Mucosa of rectum (tissue), 2 donors: ENCODE measurements at regions not wholly inside any gene's neighbourhood (a gene's known extent, or its start where the extent isn't known, plus 50 kb on each side); places are given as distances from the start of the nearest gene placed in this dataset.

ENCODE experiments used
- H3K27ac ChIP-seq, 2 donors: one replicate each; pipeline ENCODE4 v1.7.0; 2013; ENCODE audit warnings: inconsistent platforms in 2 of 2, low read depth in 2 of 2, low read length in 2 of 2
- H3K27me3 ChIP-seq, 2 donors: one replicate each; pipeline ENCODE4 v1.7.0; 2013; ENCODE audit warnings: low read length in 2 of 2; ENCODE audit not compliant: control insufficient read depth in 2 of 2, insufficient read depth in 2 of 2
- H3K36me3 ChIP-seq, 2 donors: one replicate each; pipeline ENCODE4 v1.7.0; 2013; ENCODE audit warnings: low read length in 2 of 2; ENCODE audit not compliant: control insufficient read depth in 2 of 2, insufficient read depth in 2 of 2
- H3K4me1 ChIP-seq, 2 donors: one replicate each; pipeline ENCODE4 v1.7.0; 2013; ENCODE audit warnings: low read length in 2 of 2, mild to moderate bottlenecking in 1 of 2; ENCODE audit not compliant: control insufficient read depth in 2 of 2, insufficient read depth in 2 of 2
- H3K4me3 ChIP-seq, 2 donors: one replicate each; pipeline ENCODE4 v1.7.0; 2013; ENCODE audit warnings: low read length in 2 of 2
- H3K9ac ChIP-seq, 2 donors: one replicate each; pipeline ENCODE4 v1.7.0; 2013; ENCODE audit warnings: low read length in 2 of 2, low read depth in 1 of 2, mild to moderate bottlenecking in 1 of 2
- H3K9me3 ChIP-seq, 2 donors: one replicate each; pipeline ENCODE4 v1.7.0; 2013; ENCODE audit warnings: low read length in 2 of 2; ENCODE audit not compliant: control insufficient read depth in 2 of 2
- donor health status: healthy.
- donor health status: Normal muscosa, but diverticular disease.

- no peak overlapping the region for H3K9ac ChIP-seq
- H3K4me1 ChIP-seq, result no peaks in the 10 kb centered on the region
- no peak overlapping the region for H3K27ac ChIP-seq
- no peaks in the 10 kb centered on the region for H3K36me3 ChIP-seq
- no peaks in the 10 kb centered on the region for H3K9me3 ChIP-seq
- H3K4me3 ChIP-seq, result no peak overlapping the region
- H3K27me3 ChIP-seq, result no peaks in the 10 kb centered on the region
Measured at GRCh38 chr7:41045556-41046123, 657.2 kb downstream of the INHBA start.

GRCh38 chr7:41039981-41040380 is 662.9 kb downstream of the INHBA start:
- no peaks in the 10 kb centered on the region for H3K27me3 ChIP-seq
- H3K27ac ChIP-seq, result no peak overlapping the region
- no peaks in the 10 kb centered on the region for H3K9me3 ChIP-seq
- no peaks in the 10 kb centered on the region for H3K4me1 ChIP-seq
- no peaks in the 10 kb centered on the region for H3K36me3 ChIP-seq
- H3K4me3 ChIP-seq, result no peak overlapping the region
- no peak overlapping the region for H3K9ac ChIP-seq

- H3K36me3 ChIP-seq, result no peaks in the 10 kb centered on the region
- no peak overlapping the region for H3K27ac ChIP-seq
- no peak overlapping the region for H3K9ac ChIP-seq
- no peak overlapping the region for H3K4me3 ChIP-seq
- no peaks in the 10 kb centered on the region for H3K4me1 ChIP-seq
- H3K27me3 ChIP-seq, result no peaks in the 10 kb centered on the region
- no peaks in the 10 kb centered on the region for H3K9me3 ChIP-seq
Measured at GRCh38 chr7:41039386-41039953, 663.4 kb downstream of the INHBA start.

GRCh38 chr7:41038211-41038610 is 664.7 kb downstream of the INHBA start:
- no peak overlapping the region for H3K4me3 ChIP-seq
- H3K36me3 ChIP-seq, result no peaks in the 10 kb centered on the region
- no peaks in the 10 kb centered on the region for H3K4me1 ChIP-seq
- H3K9me3 ChIP-seq, result no peaks in the 10 kb centered on the region
- H3K27me3 ChIP-seq, result no peaks in the 10 kb centered on the region
- no peak overlapping the region for H3K27ac ChIP-seq
- no peak overlapping the region for H3K9ac ChIP-seq

- H3K9me3 ChIP-seq, result no peaks in the 10 kb centered on the region
- no peak overlapping the region for H3K4me3 ChIP-seq
- no peaks in the 10 kb centered on the region for H3K36me3 ChIP-seq
- H3K4me1 ChIP-seq, result no peaks in the 10 kb centered on the region
- no peaks in the 10 kb centered on the region for H3K27me3 ChIP-seq
- no peak overlapping the region for H3K27ac ChIP-seq
- H3K9ac ChIP-seq, result no peak overlapping the region
Measured at GRCh38 chr7:41037691-41038090, 665.2 kb downstream of the INHBA start.

GRCh38 chr7:41035794-41036193 is 667.1 kb downstream of the INHBA start:
- no peaks in the 10 kb centered on the region for H3K4me1 ChIP-seq
- H3K27me3 ChIP-seq, result no peaks in the 10 kb centered on the region
- H3K9me3 ChIP-seq, result no peaks in the 10 kb centered on the region
- H3K36me3 ChIP-seq, result no peaks in the 10 kb centered on the region
- H3K9ac ChIP-seq, result no peak overlapping the region
- H3K4me3 ChIP-seq, result no peak overlapping the region
- no peak overlapping the region for H3K27ac ChIP-seq

GRCh38 chr7:41033500-41033899 is 669.4 kb downstream of the INHBA start:
- Histone ChIP-seq H3K4me3 (no peak overlapping the region), H3K9ac (no peak overlapping the region), H3K4me1 (no peaks in the 10 kb centered on the region), H3K9me3 (no peaks in the 10 kb centered on the region), H3K27me3 (no peaks in the 10 kb centered on the region), H3K36me3 (no peaks in the 10 kb centered on the region), H3K27ac (no peak overlapping the region)

- Histone ChIP-seq H3K9me3 (no peaks in the 10 kb centered on the region), H3K4me1 (no peaks in the 10 kb centered on the region)
Measured at GRCh38 chr7:41030673-41031072, 672.2 kb downstream of the INHBA start.

GRCh38 chr7:41029072-41029499 is 673.8 kb downstream of the INHBA start:
- Histone ChIP-seq H3K27ac (no peak overlapping the region), H3K4me3 (no peak overlapping the region), H3K27me3 (no peaks in the 10 kb centered on the region), H3K36me3 (no peaks in the 10 kb centered on the region), H3K4me1 (no peaks in the 10 kb centered on the region), H3K9me3 (no peaks in the 10 kb centered on the region), H3K9ac (no peak overlapping the region)

More at GRCh38 chr7:41030673-41031072, 672.2 kb downstream of the INHBA start:
- Histone ChIP-seq H3K36me3 (no peaks in the 10 kb centered on the region), H3K27ac (no peak overlapping the region), H3K4me3 (no peak overlapping the region), H3K9ac (no peak overlapping the region), H3K27me3 (no peaks in the 10 kb centered on the region)

- H3K27ac ChIP-seq, result no peak overlapping the region
- H3K4me3 ChIP-seq, result no peak overlapping the region
- no peaks in the 10 kb centered on the region for H3K27me3 ChIP-seq
- no peak overlapping the region for H3K9ac ChIP-seq
- H3K36me3 ChIP-seq, result no peaks in the 10 kb centered on the region
- no peaks in the 10 kb centered on the region for H3K4me1 ChIP-seq
- no peaks in the 10 kb centered on the region for H3K9me3 ChIP-seq
Measured at GRCh38 chr7:41028580-41028979, 674.3 kb downstream of the INHBA start.
